ENCODE measurements at regions not wholly inside any gene's neighbourhood (a gene's known extent, or its start where the extent isn't known, plus 50 kb on each side); places are given as distances from the start of the nearest gene placed in this dataset.
"Not testable (repeated sequence)": the region's sequence is repeated elsewhere in the genome, so short reads cannot be mapped to it uniquely, and the experiment has no call there.

GRCh38 chr4:26175006-26175786 lies 145.6 kb upstream of the RBPJ start:
- no peak for DNase-seq (ENCODE audit: low read depth, low spot score)

- DNase-seq (ENCODE audit: low read depth, low spot score), result no peak
Observed at GRCh38 chr4:26175905-26176470, 144.8 kb upstream of the RBPJ start.

GRCh38 chr4:26176598-26177149 lies 144.1 kb upstream of the RBPJ start:
- DNase-seq (ENCODE audit: low read depth, low spot score), result no peak

- no peak for DNase-seq (ENCODE audit: low read depth, low spot score)
Observed at GRCh38 chr4:26178854-26179253, 142.0 kb upstream of the RBPJ start.

GRCh38 chr4:26179316-26179760 lies 141.5 kb upstream of the RBPJ start:
- no peak for DNase-seq (ENCODE audit: low read depth, low spot score)

- DNase-seq (ENCODE audit: low read depth, low spot score), result no peak
Observed at GRCh38 chr4:26181616-26182015, 139.2 kb upstream of the RBPJ start.

GRCh38 chr4:26183017-26183416 lies 137.8 kb upstream of the RBPJ start:
- DNase-seq (ENCODE audit: low read depth, low spot score), result no peak

GRCh38 chr4:26185436-26185835 lies 135.4 kb upstream of the RBPJ start:
- no peak for DNase-seq (ENCODE audit: low read depth, low spot score)

- no peak for DNase-seq (ENCODE audit: low read depth, low spot score)
Observed at GRCh38 chr4:26191353-26191752, 129.5 kb upstream of the RBPJ start.

- no peak for DNase-seq (ENCODE audit: low read depth, low spot score)
Observed at GRCh38 chr4:26192899-26193869, 127.6 kb upstream of the RBPJ start.

- DNase-seq (ENCODE audit: low read depth, low spot score), result no peak
Observed at GRCh38 chr4:26194764-26195163, 126.0 kb upstream of the RBPJ start.

- DNase-seq (ENCODE audit: low read depth, low spot score), result no peak
Observed at GRCh38 chr4:26196567-26196966, 124.2 kb upstream of the RBPJ start.

- no peak for DNase-seq (ENCODE audit: low read depth, low spot score)
Observed at GRCh38 chr4:26197018-26197779, 123.6 kb upstream of the RBPJ start.

GRCh38 chr4:26198931-26199330 lies 121.9 kb upstream of the RBPJ start:
- not testable (repeated sequence) for DNase-seq (ENCODE audit: low read depth, low spot score)

- DNase-seq (ENCODE audit: low read depth, low spot score), result no peak
Observed at GRCh38 chr4:26199596-26199995, 121.2 kb upstream of the RBPJ start.

- DNase-seq (ENCODE audit: low read depth, low spot score), result no peak
Observed at GRCh38 chr4:26201120-26201519, 119.7 kb upstream of the RBPJ start.

- no peak for DNase-seq (ENCODE audit: low read depth, low spot score)
Observed at GRCh38 chr4:26204249-26204825, 116.5 kb upstream of the RBPJ start.

GRCh38 chr4:26204911-26205370 lies 115.9 kb upstream of the RBPJ start:
- DNase-seq (ENCODE audit: low read depth, low spot score), result no peak

GRCh38 chr4:26206339-26206738 lies 114.5 kb upstream of the RBPJ start:
- DNase-seq (ENCODE audit: low read depth, low spot score), result no peak

GRCh38 chr4:26206999-26207398 lies 113.8 kb upstream of the RBPJ start:
- no peak for DNase-seq (ENCODE audit: low read depth, low spot score)

- no peak for DNase-seq (ENCODE audit: low read depth, low spot score)
Observed at GRCh38 chr4:26207631-26208030, 113.2 kb upstream of the RBPJ start.
